GDM1 (cell line): ENCODE measurements at regions not wholly inside any gene's neighbourhood (a gene's known extent, or its start where the extent isn't known, plus 50 kb on each side); places are given as distances from the start of the nearest gene placed in this dataset.

Experiments
- DNase-seq: peaks from one replicate; lab custom pipeline; 2025; lab: John Stamatoyannopoulos, UW

- no peak for DNase-seq
Observed at GRCh38 chr17:77887464-77888241, 70.8 kb upstream of the TNRC6C start.

- no peak for DNase-seq
Observed at GRCh38 chr17:77888242-77889134, 70.0 kb upstream of the TNRC6C start.

- no peak for DNase-seq
Observed at GRCh38 chr17:77889135-77889505, 69.4 kb upstream of the TNRC6C start.

GRCh38 chr17:77889866-77890760 is 68.4 kb upstream of the TNRC6C start:
- no peak for DNase-seq

GRCh38 chr17:77890771-77891170 is 67.7 kb upstream of the TNRC6C start:
- no peak for DNase-seq

GRCh38 chr17:77891602-77892001 is 66.9 kb upstream of the TNRC6C start:
- DNase-seq = no peak

GRCh38 chr17:77892031-77892430 is 66.5 kb upstream of the TNRC6C start:
- no peak for DNase-seq

GRCh38 chr17:77892469-77893143 is 65.9 kb upstream of the TNRC6C start:
- no peak for DNase-seq

- DNase-seq = no peak
Observed at GRCh38 chr17:77893144-77894044, 65.1 kb upstream of the TNRC6C start.

- no peak for DNase-seq
Observed at GRCh38 chr17:77894126-77894956, 64.2 kb upstream of the TNRC6C start.

GRCh38 chr17:77897741-77898301 is 60.7 kb upstream of the TNRC6C start:
- DNase-seq = no peak

- no peak for DNase-seq
Observed at GRCh38 chr17:77898521-77899434, 59.7 kb upstream of the TNRC6C start.

- DNase-seq = no peak
Observed at GRCh38 chr17:77899498-77899897, 59.0 kb upstream of the TNRC6C start.

GRCh38 chr17:77901481-77901880 is 57.0 kb upstream of the TNRC6C start:
- DNase-seq = no peak

GRCh38 chr17:77905266-77905665 is 53.2 kb upstream of the TNRC6C start:
- no peak for DNase-seq

GRCh38 chr17:77905766-77906165 is 52.7 kb upstream of the TNRC6C start:
- DNase-seq = no peak

GRCh38 chr17:77906377-77906871 is 52.1 kb upstream of the TNRC6C start:
- no peak for DNase-seq
